ENCODE measurements at regions not wholly inside any gene's neighbourhood (a gene's known extent, or its start where the extent isn't known, plus 50 kb on each side); places are given as distances from the start of the nearest gene placed in this dataset.

- no peaks in the 10 kb centered on the region for H3K4me1 ChIP-seq (ENCODE audit: control insufficient read depth in 1 of 2, insufficient read depth in 2 of 2, low read length in 2 of 2)
- no peaks in the 10 kb centered on the region for H3K9me3 ChIP-seq (ENCODE audit: control insufficient read depth in 1 of 2, low read length in 2 of 2)
- H3K27me3 ChIP-seq (ENCODE audit: low read depth, low read length) = no peaks in the 10 kb centered on the region
- no peak overlapping the region for H3K27ac ChIP-seq (ENCODE audit: low read length)
- H3K36me3 ChIP-seq (ENCODE audit: control insufficient read depth in 1 of 2, insufficient read depth in 2 of 2, low read length in 2 of 2) = no peaks in the 10 kb centered on the region
- H3K4me3 ChIP-seq (ENCODE audit: low read depth in 1 of 2, low read length in 2 of 2) = no peak overlapping the region
Measured at GRCh38 chr12:125683748-125684381, 618.6 kb downstream of the AACS start.

- Histone ChIP-seq H3K36me3 (ENCODE audit: control insufficient read depth in 1 of 2, insufficient read depth in 2 of 2, low read length in 2 of 2) (no peaks in the 10 kb centered on the region), H3K4me1 (ENCODE audit: control insufficient read depth in 1 of 2, insufficient read depth in 2 of 2, low read length in 2 of 2) (no peaks in the 10 kb centered on the region), H3K27ac (ENCODE audit: low read length) (no peak overlapping the region), H3K27me3 (ENCODE audit: low read depth, low read length) (no peaks in the 10 kb centered on the region), H3K4me3 (ENCODE audit: low read depth in 1 of 2, low read length in 2 of 2) (no peak overlapping the region), H3K9me3 (ENCODE audit: control insufficient read depth in 1 of 2, low read length in 2 of 2) (no peaks in the 10 kb centered on the region)
Measured at GRCh38 chr12:125684968-125685790, 619.9 kb downstream of the AACS start.

GRCh38 chr12:125685915-125686314, 620.7 kb downstream of the AACS start:
- Histone ChIP-seq H3K4me3 (ENCODE audit: low read depth in 1 of 2, low read length in 2 of 2) (no peak overlapping the region), H3K27me3 (ENCODE audit: low read depth, low read length) (no peaks in the 10 kb centered on the region), H3K27ac (ENCODE audit: low read length) (no peak overlapping the region), H3K4me1 (ENCODE audit: control insufficient read depth in 1 of 2, insufficient read depth in 2 of 2, low read length in 2 of 2) (no peaks in the 10 kb centered on the region), H3K36me3 (ENCODE audit: control insufficient read depth in 1 of 2, insufficient read depth in 2 of 2, low read length in 2 of 2) (no peaks in the 10 kb centered on the region), H3K9me3 (ENCODE audit: control insufficient read depth in 1 of 2, low read length in 2 of 2) (no peaks in the 10 kb centered on the region)

GRCh38 chr12:125687403-125687802, 622.2 kb downstream of the AACS start:
- H3K9me3 ChIP-seq (ENCODE audit: control insufficient read depth in 1 of 2, low read length in 2 of 2) = no peaks in the 10 kb centered on the region
- no peaks in the 10 kb centered on the region for H3K36me3 ChIP-seq (ENCODE audit: control insufficient read depth in 1 of 2, insufficient read depth in 2 of 2, low read length in 2 of 2)
- no peaks in the 10 kb centered on the region for H3K4me1 ChIP-seq (ENCODE audit: control insufficient read depth in 1 of 2, insufficient read depth in 2 of 2, low read length in 2 of 2)
- no peak overlapping the region for H3K4me3 ChIP-seq (ENCODE audit: low read depth in 1 of 2, low read length in 2 of 2)
- H3K27me3 ChIP-seq (ENCODE audit: low read depth, low read length) = no peaks in the 10 kb centered on the region
- no peak overlapping the region for H3K27ac ChIP-seq (ENCODE audit: low read length)

GRCh38 chr12:125687820-125688219, 622.6 kb downstream of the AACS start:
- no peak overlapping the region for H3K4me3 ChIP-seq (ENCODE audit: low read depth in 1 of 2, low read length in 2 of 2)
- H3K9me3 ChIP-seq (ENCODE audit: control insufficient read depth in 1 of 2, low read length in 2 of 2) = no peaks in the 10 kb centered on the region
- H3K27ac ChIP-seq (ENCODE audit: low read length) = no peak overlapping the region
- H3K4me1 ChIP-seq (ENCODE audit: control insufficient read depth in 1 of 2, insufficient read depth in 2 of 2, low read length in 2 of 2) = no peaks in the 10 kb centered on the region
- H3K27me3 ChIP-seq (ENCODE audit: low read depth, low read length) = no peaks in the 10 kb centered on the region
- H3K36me3 ChIP-seq (ENCODE audit: control insufficient read depth in 1 of 2, insufficient read depth in 2 of 2, low read length in 2 of 2) = no peaks in the 10 kb centered on the region

- Histone ChIP-seq H3K27ac (ENCODE audit: low read length) (no peak overlapping the region), H3K36me3 (ENCODE audit: control insufficient read depth in 1 of 2, insufficient read depth in 2 of 2, low read length in 2 of 2) (no peaks in the 10 kb centered on the region), H3K4me1 (ENCODE audit: control insufficient read depth in 1 of 2, insufficient read depth in 2 of 2, low read length in 2 of 2) (no peaks in the 10 kb centered on the region), H3K4me3 (ENCODE audit: low read depth in 1 of 2, low read length in 2 of 2) (no peak overlapping the region), H3K9me3 (ENCODE audit: control insufficient read depth in 1 of 2, low read length in 2 of 2) (no peaks in the 10 kb centered on the region), H3K27me3 (ENCODE audit: low read depth, low read length) (no peaks in the 10 kb centered on the region)
Measured at GRCh38 chr12:125688223-125688622, 623.0 kb downstream of the AACS start.

- Histone ChIP-seq H3K9me3 (ENCODE audit: control insufficient read depth in 1 of 2, low read length in 2 of 2) (no peaks in the 10 kb centered on the region), H3K27ac (ENCODE audit: low read length) (no peak overlapping the region), H3K27me3 (ENCODE audit: low read depth, low read length) (no peaks in the 10 kb centered on the region)
Measured at GRCh38 chr12:125688881-125689280, 623.6 kb downstream of the AACS start.

GRCh38 chr12:125689576-125690410, 624.6 kb downstream of the AACS start:
- Histone ChIP-seq H3K27ac (ENCODE audit: low read length) (no peak overlapping the region), H3K36me3 (ENCODE audit: control insufficient read depth in 1 of 2, insufficient read depth in 2 of 2, low read length in 2 of 2) (no peaks in the 10 kb centered on the region), H3K27me3 (ENCODE audit: low read depth, low read length) (no peaks in the 10 kb centered on the region), H3K4me3 (ENCODE audit: low read depth in 1 of 2, low read length in 2 of 2) (no peak overlapping the region), H3K9me3 (ENCODE audit: control insufficient read depth in 1 of 2, low read length in 2 of 2) (no peaks in the 10 kb centered on the region), H3K4me1 (ENCODE audit: control insufficient read depth in 1 of 2, insufficient read depth in 2 of 2, low read length in 2 of 2) (no peaks in the 10 kb centered on the region)

More at GRCh38 chr12:125688881-125689280, 623.6 kb downstream of the AACS start:
- Histone ChIP-seq H3K4me1 (ENCODE audit: control insufficient read depth in 1 of 2, insufficient read depth in 2 of 2, low read length in 2 of 2) (no peaks in the 10 kb centered on the region), H3K4me3 (ENCODE audit: low read depth in 1 of 2, low read length in 2 of 2) (no peak overlapping the region), H3K36me3 (ENCODE audit: control insufficient read depth in 1 of 2, insufficient read depth in 2 of 2, low read length in 2 of 2) (no peaks in the 10 kb centered on the region)

- no peaks in the 10 kb centered on the region for H3K4me1 ChIP-seq (ENCODE audit: control insufficient read depth in 1 of 2, insufficient read depth in 2 of 2, low read length in 2 of 2)
- H3K27ac ChIP-seq (ENCODE audit: low read length) = no peak overlapping the region
- no peaks in the 10 kb centered on the region for H3K9me3 ChIP-seq (ENCODE audit: control insufficient read depth in 1 of 2, low read length in 2 of 2)
- no peak overlapping the region for H3K4me3 ChIP-seq (ENCODE audit: low read depth in 1 of 2, low read length in 2 of 2)
- H3K27me3 ChIP-seq (ENCODE audit: low read depth, low read length) = no peaks in the 10 kb centered on the region
- H3K36me3 ChIP-seq (ENCODE audit: control insufficient read depth in 1 of 2, insufficient read depth in 2 of 2, low read length in 2 of 2) = no peaks in the 10 kb centered on the region
Measured at GRCh38 chr12:125690841-125691240, 625.6 kb downstream of the AACS start.

GRCh38 chr12:125696054-125696453, 630.8 kb downstream of the AACS start:
- H3K27me3 ChIP-seq (ENCODE audit: low read depth, low read length) = no peaks in the 10 kb centered on the region
- no peaks in the 10 kb centered on the region for H3K9me3 ChIP-seq (ENCODE audit: control insufficient read depth in 1 of 2, low read length in 2 of 2)
- no peak overlapping the region for H3K4me3 ChIP-seq (ENCODE audit: low read depth in 1 of 2, low read length in 2 of 2)
- H3K36me3 ChIP-seq (ENCODE audit: control insufficient read depth in 1 of 2, insufficient read depth in 2 of 2, low read length in 2 of 2) = no peaks in the 10 kb centered on the region
- no peaks in the 10 kb centered on the region for H3K4me1 ChIP-seq (ENCODE audit: control insufficient read depth in 1 of 2, insufficient read depth in 2 of 2, low read length in 2 of 2)
- no peak overlapping the region for H3K27ac ChIP-seq (ENCODE audit: low read length)

- Histone ChIP-seq H3K9me3 (ENCODE audit: control insufficient read depth in 1 of 2, low read length in 2 of 2) (peaks cover 0 to 6% of the 10 kb centered on the region in 2 donors), H3K27ac (ENCODE audit: low read length) (no peak overlapping the region), H3K4me3 (ENCODE audit: low read depth in 1 of 2, low read length in 2 of 2) (no peak overlapping the region), H3K36me3 (ENCODE audit: control insufficient read depth in 1 of 2, insufficient read depth in 2 of 2, low read length in 2 of 2) (no peaks in the 10 kb centered on the region), H3K4me1 (ENCODE audit: control insufficient read depth in 1 of 2, insufficient read depth in 2 of 2, low read length in 2 of 2) (no peaks in the 10 kb centered on the region), H3K27me3 (ENCODE audit: low read depth, low read length) (no peaks in the 10 kb centered on the region)
Measured at GRCh38 chr12:125704803-125705202, 639.6 kb downstream of the AACS start.

Data from muscle layer of duodenum (tissue), 2 donors.